Natural killer cell (primary cell): ENCODE measurements at regions not wholly inside any gene's neighbourhood (a gene's known extent, or its start where the extent isn't known, plus 50 kb on each side); places are given as distances from the start of the nearest gene placed in this dataset.

Experiments
- ATAC-seq, 3 donors: fragments of 150-1000 bp in 2 of 3; fragments of 200-7000 bp in 1 of 3; cut with Tn5 transposase; 1 replicate in 1 of 3; 2 replicates in 2 of 3; pipeline ENCODE4 v1.10.0; 2021; ENCODE audit warnings: mild to moderate bottlenecking in 2 of 3, moderate library complexity in 2 of 3
- DNase-seq, 2 donors: peaks; one replicate each; pipeline versions ENCODE4 v3.0.0 to v3.0.0-alpha.2; 2013 to 2021; ENCODE audit warnings: mixed read lengths in 1 of 2
- H3K27ac ChIP-seq: one replicate; pipeline ENCODE4 v1.5.1; 2013; ENCODE audit warnings: mild to moderate bottlenecking, low read length
- H3K27me3 ChIP-seq: one replicate; pipeline ENCODE4 v1.6.1; 2013; ENCODE audit warnings: low read length; ENCODE audit not compliant: control insufficient read depth, insufficient read depth
- H3K36me3 ChIP-seq: one replicate; pipeline ENCODE4 v1.6.1; 2013; ENCODE audit warnings: low read length; ENCODE audit not compliant: control insufficient read depth, insufficient read depth
- H3K4me1 ChIP-seq: one replicate; pipeline ENCODE4 v1.6.1; 2013; ENCODE audit warnings: low read length; ENCODE audit not compliant: control insufficient read depth, insufficient read depth
- H3K4me3 ChIP-seq: one replicate; pipeline ENCODE4 v1.5.1; 2013; ENCODE audit warnings: low read length
- H3K9me3 ChIP-seq: one replicate; pipeline ENCODE4 v1.6.1; 2013; ENCODE audit warnings: low read length; ENCODE audit not compliant: control insufficient read depth, insufficient read depth
- H3K27ac Mint-ChIP-seq, 2 donors: one replicate each; pipeline ENCODE4 v1.8.0; 2022; ENCODE audit warnings: mild to moderate bottlenecking in 2 of 2, mixed read lengths in 2 of 2, moderate library complexity in 1 of 2
- H3K27me3 Mint-ChIP-seq, 2 donors: one replicate each; pipeline ENCODE4 v1.8.0; 2022; ENCODE audit warnings: low read depth in 2 of 2, mixed read lengths in 2 of 2
- H3K36me3 Mint-ChIP-seq: one replicate; pipeline ENCODE4 v1.8.0; 2022; ENCODE audit warnings: mixed read lengths
- H3K4me1 Mint-ChIP-seq, 2 donors: one replicate each; pipeline ENCODE4 v1.8.0; 2022; ENCODE audit warnings: mixed read lengths in 2 of 2
- H3K4me3 Mint-ChIP-seq: one replicate; pipeline ENCODE4 v1.8.0; 2022; ENCODE audit warnings: mild to moderate bottlenecking, moderate library complexity, mixed read lengths
- H3K9me3 Mint-ChIP-seq, 2 donors: one replicate each; pipeline ENCODE4 v1.8.0; 2022; ENCODE audit warnings: mixed read lengths in 2 of 2
- CTCF ChIP-seq: fragments of 200-600 bp; IDR thresholded peaks from one replicate; pipeline ENCODE4 v1.8.0; 2022; ENCODE audit warnings: antibody characterized with exemption
- WGBS: methylation state at CpG from one replicate; pipeline ENCODE4 v1.1.7; 2013; ENCODE audit warnings: missing lambda C conversion rate; ENCODE audit not compliant: insufficient coverage; 5-methylcytosine and 5-hydroxymethylcytosine counted together
- intact Hi-C: fragments of 100-400 bp; cut with micrococcal nuclease; formaldehyde crosslinking; loops from one replicate; pipeline ENCODE4 v1.14.2; 2022

- DNase-seq, result no peak
- Histone ChIP-seq H3K27me3 (no peaks in the 10 kb centered on the region), H3K27ac (no peak overlapping the region), H3K4me1 (no peaks in the 10 kb centered on the region), H3K4me3 (no peak overlapping the region), H3K9me3 (no peaks in the 10 kb centered on the region), H3K36me3 (no peaks in the 10 kb centered on the region)
- H3K4me1 Mint-ChIP-seq, result no peaks in the 10 kb centered on the region
- H3K27ac Mint-ChIP-seq, result no peak overlapping the region
- no peak for ATAC-seq
- H3K4me3 Mint-ChIP-seq, result no peak overlapping the region
- H3K27me3 Mint-ChIP-seq, result no peaks in the 10 kb centered on the region
- H3K9me3 Mint-ChIP-seq, result peaks cover 12% of the 10 kb centered on the region in 2 donors
- intact Hi-C loops, result no loop called here
- WGBS, result 90% methylated on average over 2 of the region's 2 CpGs
- no peaks in the 10 kb centered on the region for H3K36me3 Mint-ChIP-seq
- TF ChIP-seq CTCF, result no peak
These were observed 458.0 kb downstream of the USP25 start for GRCh38 chr21:16187603-16188301.

GRCh38 chr21:16192902-16193301 is 463.1 kb downstream of the USP25 start:
- no peaks in the 10 kb centered on the region for H3K4me1 ChIP-seq
- no peaks in the 10 kb centered on the region for H3K9me3 ChIP-seq
- 61% methylated on average over 1 of the region's 2 CpGs for WGBS
- H3K27ac Mint-ChIP-seq, result no peak overlapping the region
- peaks cover 3 to 7% of the 10 kb centered on the region in 2 donors for H3K9me3 Mint-ChIP-seq
- H3K4me3 Mint-ChIP-seq, result no peak overlapping the region
- no peak overlapping the region for H3K27ac ChIP-seq
- no peaks in the 10 kb centered on the region for H3K4me1 Mint-ChIP-seq
- no peak overlapping the region for H3K4me3 ChIP-seq
- no peak for TF ChIP-seq CTCF
- no peaks in the 10 kb centered on the region for H3K27me3 ChIP-seq
- intact Hi-C loops, result no loop called here
- DNase-seq (no peak), ATAC-seq (no peak)
- no peaks in the 10 kb centered on the region for H3K36me3 Mint-ChIP-seq
- no peaks in the 10 kb centered on the region for H3K36me3 ChIP-seq
- no peaks in the 10 kb centered on the region for H3K27me3 Mint-ChIP-seq

GRCh38 chr21:16193496-16194094 is 463.8 kb downstream of the USP25 start:
- no peak overlapping the region for H3K27ac Mint-ChIP-seq
- no peak overlapping the region for H3K4me3 Mint-ChIP-seq
- TF ChIP-seq CTCF, result no peak
- 50% methylated on average over 1 of the region's 2 CpGs for WGBS
- no peaks in the 10 kb centered on the region for H3K27me3 Mint-ChIP-seq
- Histone ChIP-seq H3K36me3 (no peaks in the 10 kb centered on the region), H3K27ac (no peak overlapping the region), H3K9me3 (no peaks in the 10 kb centered on the region), H3K27me3 (no peaks in the 10 kb centered on the region), H3K4me3 (no peak overlapping the region), H3K4me1 (no peaks in the 10 kb centered on the region)
- intact Hi-C loops, result no loop called here
- H3K4me1 Mint-ChIP-seq, result no peaks in the 10 kb centered on the region
- ATAC-seq, result no peak
- H3K36me3 Mint-ChIP-seq, result no peaks in the 10 kb centered on the region
- DNase-seq, result no peak
- peaks cover 3 to 7% of the 10 kb centered on the region in 2 donors for H3K9me3 Mint-ChIP-seq
